ENCODE measurements at regions not wholly inside any gene's neighbourhood (a gene's known extent, or its start where the extent isn't known, plus 50 kb on each side); places are given as distances from the start of the nearest gene placed in this dataset.

GRCh38 chr2:180669016-180669415, 311.4 kb upstream of the UBE2E3 start:
- Mint-ChIP-seq H3K4me1 (no peaks in the 10 kb centered on the region), H3K27me3 (ENCODE audit: low read depth) (no peaks in the 10 kb centered on the region), H3K36me3 (ENCODE audit: low read depth) (no peaks in the 10 kb centered on the region), H3K4me3 (no peak overlapping the region), H3K9me3 (peaks cover 3% of the 10 kb centered on the region), H3K27ac (ENCODE audit: unreplicated experiment) (no peak overlapping the region)
- no peak for DNase-seq (ENCODE audit: low read depth, low spot score)
- TF ChIP-seq CTCF (conservative IDR thresholded peaks at IDR 0.05): no peak

- Mint-ChIP-seq H3K9me3 (peaks cover 3% of the 10 kb centered on the region), H3K36me3 (ENCODE audit: low read depth) (no peaks in the 10 kb centered on the region), H3K4me3 (no peak overlapping the region), H3K27ac (ENCODE audit: unreplicated experiment) (no peak overlapping the region), H3K4me1 (no peaks in the 10 kb centered on the region), H3K27me3 (ENCODE audit: low read depth) (no peaks in the 10 kb centered on the region)
- no peak for TF ChIP-seq CTCF (conservative IDR thresholded peaks at IDR 0.05)
- DNase-seq (ENCODE audit: low read depth, low spot score): no peak
Observed at GRCh38 chr2:180664507-180664906, 315.9 kb upstream of the UBE2E3 start.

GRCh38 chr2:180662941-180663471, 317.4 kb upstream of the UBE2E3 start:
- H3K27ac Mint-ChIP-seq (ENCODE audit: unreplicated experiment): no peak overlapping the region

GRCh38 chr2:180662521-180662920, 317.9 kb upstream of the UBE2E3 start:
- Mint-ChIP-seq H3K27me3 (ENCODE audit: low read depth) (no peaks in the 10 kb centered on the region), H3K4me3 (no peak overlapping the region), H3K27ac (ENCODE audit: unreplicated experiment) (no peak overlapping the region), H3K9me3 (peaks cover 3% of the 10 kb centered on the region), H3K36me3 (ENCODE audit: low read depth) (no peaks in the 10 kb centered on the region), H3K4me1 (no peaks in the 10 kb centered on the region)
- DNase-seq (ENCODE audit: low read depth, low spot score): no peak
- TF ChIP-seq CTCF (conservative IDR thresholded peaks at IDR 0.05): no peak

More at GRCh38 chr2:180662941-180663471, 317.4 kb upstream of the UBE2E3 start:
- H3K27me3 Mint-ChIP-seq (ENCODE audit: low read depth): no peaks in the 10 kb centered on the region
- no peak for TF ChIP-seq CTCF (conservative IDR thresholded peaks at IDR 0.05)
- H3K4me3 Mint-ChIP-seq: no peak overlapping the region
- no peaks in the 10 kb centered on the region for H3K4me1 Mint-ChIP-seq
- no peaks in the 10 kb centered on the region for H3K36me3 Mint-ChIP-seq (ENCODE audit: low read depth)
- H3K9me3 Mint-ChIP-seq: peaks cover 3% of the 10 kb centered on the region
- no peak for DNase-seq (ENCODE audit: low read depth, low spot score)

GRCh38 chr2:180661686-180662030, 318.7 kb upstream of the UBE2E3 start:
- Mint-ChIP-seq H3K27me3 (ENCODE audit: low read depth) (no peaks in the 10 kb centered on the region), H3K9me3 (peaks cover 3% of the 10 kb centered on the region), H3K4me1 (no peaks in the 10 kb centered on the region)

More at GRCh38 chr2:180661686-180662030, 318.7 kb upstream of the UBE2E3 start:
- no peak overlapping the region for H3K27ac Mint-ChIP-seq (ENCODE audit: unreplicated experiment)
- no peaks in the 10 kb centered on the region for H3K36me3 Mint-ChIP-seq (ENCODE audit: low read depth)
- TF ChIP-seq CTCF (conservative IDR thresholded peaks at IDR 0.05): no peak
- H3K4me3 Mint-ChIP-seq: no peak overlapping the region
- DNase-seq (ENCODE audit: low read depth, low spot score): no peak
